Caco-2 (cell line): ENCODE measurements at regions not wholly inside any gene's neighbourhood (a gene's known extent, or its start where the extent isn't known, plus 50 kb on each side); places are given as distances from the start of the nearest gene placed in this dataset.

Source experiments
- BruUV-seq: library from RNA; stranded (reverse); fragments of 400-500 nt; replicated peaks from 2 replicates; lab custom pipeline; 2021; lab: Mats Ljungman, UMichigan
- CTCF ChIA-PET: fragments of 300-600 bp; sonication (Branson Sonifier 250); formaldehyde crosslinking; loops from one replicate; lab custom pipeline; 2022; ENCODE audit warnings: antibody characterized with exemption; lab: Charles Lee
- POLR2A ChIA-PET: fragments of 300-600 bp; sonication (Branson Sonifier 250); formaldehyde crosslinking; loops from one replicate; lab custom pipeline; 2022; ENCODE audit warnings: antibody characterized with exemption; lab: Charles Lee
- DNase-seq, 2 experiments: peaks; one replicate each; pipeline versions ENCODE4 v3.0.0 to v3.0.0-alpha.2; 2020 to 2022
- H3K27me3 ChIP-seq: replicated peaks from 2 replicates; pipeline ENCODE4 v1.6.0; 2011; ENCODE audit warnings: low read length; ENCODE audit not compliant: control insufficient read depth, insufficient read depth
- H3K36me3 ChIP-seq: 2 replicates; pipeline ENCODE4 v1.5.1; 2011; ENCODE audit warnings: low read length; ENCODE audit not compliant: control insufficient read depth, insufficient read depth
- H3K4me1 ChIP-seq: fragments of 250-450 bp; sonication (Bioruptor Pico); 2 replicates; pipeline ENCODE4 v1.5.1; 2020; ENCODE audit warnings: mild to moderate bottlenecking
- H3K4me3 ChIP-seq: 2 replicates; pipeline ENCODE4 v1.5.1; 2011; ENCODE audit warnings: low read depth, mild to moderate bottlenecking, control low read depth, low read length
- H3K9me3 ChIP-seq: fragments of 250-450 bp; sonication (Bioruptor Pico); 2 replicates; pipeline ENCODE4 v1.5.1; 2020; ENCODE audit warnings: mild to moderate bottlenecking, moderate library complexity
- H3K27ac Mint-ChIP-seq: one replicate; pipeline ENCODE4 v1.8.0; 2022; ENCODE audit warnings: mixed read lengths; ENCODE audit not compliant: unreplicated experiment
- H3K27me3 Mint-ChIP-seq: one replicate; pipeline ENCODE4 v1.8.0; 2022; ENCODE audit warnings: mixed read lengths; ENCODE audit not compliant: insufficient read depth, unreplicated experiment
- H3K36me3 Mint-ChIP-seq: one replicate; pipeline ENCODE4 v1.8.0; 2022; ENCODE audit warnings: mild to moderate bottlenecking, mixed read lengths; ENCODE audit not compliant: insufficient read depth, unreplicated experiment
- H3K4me1 Mint-ChIP-seq: one replicate; pipeline ENCODE4 v1.8.0; 2022; ENCODE audit warnings: low read depth, mixed read lengths; ENCODE audit not compliant: unreplicated experiment
- H3K4me3 Mint-ChIP-seq: one replicate; pipeline ENCODE4 v1.8.0; 2022; ENCODE audit warnings: mild to moderate bottlenecking, moderate library complexity, mixed read lengths; ENCODE audit not compliant: unreplicated experiment
- H3K9me3 Mint-ChIP-seq: one replicate; pipeline ENCODE4 v1.8.0; 2022; ENCODE audit warnings: mixed read lengths; ENCODE audit not compliant: unreplicated experiment
- intact Hi-C: fragments of 100-400 bp; cut with micrococcal nuclease; formaldehyde crosslinking; loops from one replicate; pipeline ENCODE4 v1.10.0; 2022; ENCODE audit not compliant: unreplicated experiment
- TF ChIP-seq, protein P1 (sequence below), 2 experiments: fragments of 200-600 bp in 1 of 2; IDR thresholded peaks; 1 replicate in 1 of 2; 2 replicates in 1 of 2; pipeline versions ENCODE4 v1.5.1 to v1.8.0; 2011 to 2022; ENCODE audit warnings: antibody characterized with exemption in 1 of 2, control low read depth in 1 of 2, inconsistent platforms in 1 of 2, low read depth in 1 of 2, low read length in 1 of 2, mild to moderate bottlenecking in 1 of 2, moderate library complexity in 1 of 2; ENCODE audit not compliant: insufficient read depth in 1 of 2, severe bottlenecking in 1 of 2, unreplicated experiment in 1 of 2

DNA sequence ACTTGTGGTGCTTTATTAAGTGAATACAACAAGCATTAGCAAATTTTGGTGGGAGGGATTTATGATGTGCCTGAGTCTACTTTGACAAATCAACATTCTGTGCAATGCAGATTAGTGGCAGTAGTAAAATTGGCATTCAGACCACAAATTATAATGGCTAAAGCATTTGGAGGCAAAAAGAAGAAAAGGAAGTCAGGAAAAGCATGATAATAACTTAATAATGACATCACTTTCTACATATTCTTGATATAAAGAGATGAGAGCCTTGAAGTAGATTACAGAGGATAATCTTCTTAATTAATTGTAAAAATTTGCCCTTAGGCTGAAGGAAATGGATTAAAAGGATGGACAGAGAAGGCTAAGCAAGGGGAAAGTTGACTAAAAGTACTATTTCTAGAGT lies 126.0 kb downstream of the SLC6A15 start:
- TF ChIP-seq, protein P1, sequence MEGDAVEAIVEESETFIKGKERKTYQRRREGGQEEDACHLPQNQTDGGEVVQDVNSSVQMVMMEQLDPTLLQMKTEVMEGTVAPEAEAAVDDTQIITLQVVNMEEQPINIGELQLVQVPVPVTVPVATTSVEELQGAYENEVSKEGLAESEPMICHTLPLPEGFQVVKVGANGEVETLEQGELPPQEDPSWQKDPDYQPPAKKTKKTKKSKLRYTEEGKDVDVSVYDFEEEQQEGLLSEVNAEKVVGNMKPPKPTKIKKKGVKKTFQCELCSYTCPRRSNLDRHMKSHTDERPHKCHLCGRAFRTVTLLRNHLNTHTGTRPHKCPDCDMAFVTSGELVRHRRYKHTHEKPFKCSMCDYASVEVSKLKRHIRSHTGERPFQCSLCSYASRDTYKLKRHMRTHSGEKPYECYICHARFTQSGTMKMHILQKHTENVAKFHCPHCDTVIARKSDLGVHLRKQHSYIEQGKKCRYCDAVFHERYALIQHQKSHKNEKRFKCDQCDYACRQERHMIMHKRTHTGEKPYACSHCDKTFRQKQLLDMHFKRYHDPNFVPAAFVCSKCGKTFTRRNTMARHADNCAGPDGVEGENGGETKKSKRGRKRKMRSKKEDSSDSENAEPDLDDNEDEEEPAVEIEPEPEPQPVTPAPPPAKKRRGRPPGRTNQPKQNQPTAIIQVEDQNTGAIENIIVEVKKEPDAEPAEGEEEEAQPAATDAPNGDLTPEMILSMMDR (IDR thresholded peaks at IDR 0.05; ENCODE audit: insufficient read depth in 1 of 2, low read depth in 1 of 2, low read length in 1 of 2, severe bottlenecking in 1 of 2, unreplicated experiment in 1 of 2), result no peak
- Mint-ChIP-seq H3K36me3 (no peaks in the 10 kb centered on the region), H3K27ac (no peak overlapping the region), H3K9me3 (no peaks in the 10 kb centered on the region), H3K4me1 (no peaks in the 10 kb centered on the region), H3K4me3 (no peak overlapping the region), H3K27me3 (peaks cover 5% of the 10 kb centered on the region)
- DNase-seq, result no peak
- H3K4me3 ChIP-seq, result no peak overlapping the region
- no peaks in the 10 kb centered on the region for H3K36me3 ChIP-seq
- ChIA-PET POLR2A (no interaction called here), CTCF (no interaction called here)
- intact Hi-C loops, result no loop called here
- H3K4me1 ChIP-seq, result no peaks in the 10 kb centered on the region
- no TSS peak for BruUV-seq
- H3K27me3 ChIP-seq, result no peaks in the 10 kb centered on the region
- no peaks in the 10 kb centered on the region for H3K9me3 ChIP-seq

DNA sequence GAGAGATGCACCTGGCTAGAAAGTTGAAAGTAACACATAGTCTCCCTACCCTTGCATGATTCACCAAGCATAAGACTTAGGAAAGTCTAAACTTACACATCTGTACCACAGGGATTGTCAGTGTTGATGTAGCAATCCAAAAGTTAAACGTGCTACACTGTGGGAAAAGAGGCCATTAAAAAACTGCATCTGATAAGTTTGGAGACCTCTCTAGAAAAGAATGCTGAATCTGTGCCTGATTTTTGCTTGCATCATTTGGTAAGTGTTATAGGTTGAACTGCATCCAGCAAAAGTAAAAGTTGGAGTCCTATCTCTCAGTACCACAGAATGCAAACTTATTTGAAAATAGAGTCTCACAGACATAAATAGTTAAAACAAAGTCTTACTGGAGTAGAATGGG lies 126.6 kb downstream of the SLC6A15 start:
- ChIA-PET POLR2A (no interaction called here), CTCF (no interaction called here)
- H3K36me3 Mint-ChIP-seq, result no peaks in the 10 kb centered on the region
- BruUV-seq, result no TSS peak
- TF ChIP-seq, protein P1 (IDR thresholded peaks at IDR 0.05; ENCODE audit: insufficient read depth in 1 of 2, low read depth in 1 of 2, low read length in 1 of 2, severe bottlenecking in 1 of 2, unreplicated experiment in 1 of 2), result no peak
- Histone ChIP-seq H3K36me3 (no peaks in the 10 kb centered on the region), H3K4me1 (no peaks in the 10 kb centered on the region), H3K27me3 (no peaks in the 10 kb centered on the region), H3K4me3 (no peak overlapping the region), H3K9me3 (no peaks in the 10 kb centered on the region)
- H3K9me3 Mint-ChIP-seq, result no peaks in the 10 kb centered on the region
- no peak overlapping the region for H3K27ac Mint-ChIP-seq
- no peak overlapping the region for H3K4me3 Mint-ChIP-seq
- intact Hi-C loops, result no loop called here
- DNase-seq, result no peak
- H3K4me1 Mint-ChIP-seq, result no peaks in the 10 kb centered on the region
- H3K27me3 Mint-ChIP-seq, result peaks cover 5% of the 10 kb centered on the region

DNA sequence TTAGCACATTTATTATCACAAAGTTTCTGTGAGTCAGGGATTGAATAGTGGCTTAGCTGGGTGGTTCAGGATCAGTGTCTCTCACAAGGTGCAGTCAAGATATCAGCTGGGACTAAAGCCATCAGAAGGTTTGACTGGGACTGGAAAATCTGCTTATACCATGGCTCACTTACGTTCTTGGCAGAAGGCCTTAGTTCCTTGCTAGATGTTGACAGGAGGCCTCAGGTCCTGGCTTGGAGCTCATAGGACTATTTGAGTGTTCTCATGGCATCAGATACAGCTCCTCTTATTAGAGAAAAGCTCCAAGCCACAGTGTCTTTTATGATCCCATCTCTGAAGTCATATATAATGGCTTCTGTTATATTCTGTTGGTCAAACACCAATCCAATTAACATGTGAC lies 127.3 kb downstream of the SLC6A15 start:
- Histone ChIP-seq H3K27me3 (no peaks in the 10 kb centered on the region), H3K36me3 (no peaks in the 10 kb centered on the region), H3K9me3 (no peaks in the 10 kb centered on the region), H3K4me1 (no peaks in the 10 kb centered on the region), H3K4me3 (no peak overlapping the region)
- intact Hi-C loops, result no loop called here
- H3K9me3 Mint-ChIP-seq, result no peaks in the 10 kb centered on the region
- no peak overlapping the region for H3K4me3 Mint-ChIP-seq
- peaks cover 2% of the 10 kb centered on the region for H3K27me3 Mint-ChIP-seq
- ChIA-PET POLR2A (no interaction called here), CTCF (no interaction called here)
- H3K36me3 Mint-ChIP-seq, result no peaks in the 10 kb centered on the region
- H3K4me1 Mint-ChIP-seq, result no peaks in the 10 kb centered on the region
- no peak for DNase-seq
- no peak overlapping the region for H3K27ac Mint-ChIP-seq
- TF ChIP-seq, protein P1 (IDR thresholded peaks at IDR 0.05; ENCODE audit: insufficient read depth in 1 of 2, low read depth in 1 of 2, low read length in 1 of 2, severe bottlenecking in 1 of 2, unreplicated experiment in 1 of 2), result no peak
- BruUV-seq, result no TSS peak
